Transverse colon (tissue), 4 donors: ENCODE measurements at regions not wholly inside any gene's neighbourhood (a gene's known extent, or its start where the extent isn't known, plus 50 kb on each side); places are given as distances from the start of the nearest gene placed in this dataset.
"Not testable (repeated sequence)": the region's sequence is repeated elsewhere in the genome, so short reads cannot be mapped to it uniquely, and the experiment has no call there.

Source experiments
- DNase-seq: peaks from one replicate; pipeline ENCODE4 v3.0.0-alpha.2; 2019
- H3K27ac ChIP-seq, 4 donors: fragments of 200-600 bp; sonication (generic); 2 replicates each; pipeline ENCODE4 v1.5.1; 2016 to 2018; ENCODE audit warnings: inconsistent platforms in 4 of 4
- H3K27me3 ChIP-seq: fragments of 200-600 bp; sonication (generic); 2 replicates; pipeline ENCODE4 v1.5.1; 2017; ENCODE audit warnings: inconsistent platforms
- H3K36me3 ChIP-seq, 4 donors: fragments of 200-600 bp; sonication (generic); 2 replicates each; pipeline ENCODE4 v1.5.1; 2017 to 2019; ENCODE audit warnings: inconsistent platforms in 4 of 4
- H3K4me1 ChIP-seq, 4 donors: fragments of 200-600 bp; sonication (generic); 2 replicates each; pipeline ENCODE4 v1.5.1; 2017 to 2020; ENCODE audit warnings: inconsistent platforms in 4 of 4
- H3K4me3 ChIP-seq, 4 donors: fragments of 200-600 bp; sonication (generic); 1 replicate in 1 of 4; 2 replicates in 3 of 4; pipeline versions ENCODE4 v1.5.1 to v1.6.1; 2017 to 2019; ENCODE audit warnings: inconsistent platforms in 4 of 4
- H3K9me3 ChIP-seq, 2 donors: fragments of 200-600 bp; sonication (generic); 2 replicates each; pipeline ENCODE4 v1.5.1; 2017 to 2019; ENCODE audit warnings: inconsistent platforms in 2 of 2
- EP300 ChIP-seq: sonication (generic); formaldehyde crosslinking; IDR thresholded peaks from one replicate; pipeline ENCODE4 v1.6.1; 2017; ENCODE audit warnings: antibody characterized with exemption, low read depth
- POLR2A ChIP-seq: fragments of 450-650 bp; IDR thresholded peaks from one replicate; pipeline ENCODE4 v1.6.1; 2016; ENCODE audit warnings: antibody characterized with exemption, mild to moderate bottlenecking, moderate library complexity
- POLR2AphosphoS5 ChIP-seq, 3 donors: sonication (generic); formaldehyde crosslinking; IDR thresholded peaks; one replicate each; pipeline ENCODE4 v1.6.1; 2016; ENCODE audit warnings: antibody characterized with exemption in 3 of 3
- WGBS, 2 donors: methylation state at CpG; one replicate each; pipeline ENCODE4 v1.1.5; 2018; ENCODE audit warnings: low coverage in 1 of 2; 5-methylcytosine and 5-hydroxymethylcytosine counted together
- in situ Hi-C, 4 donors: fragments of 200-750 bp; cut with MboI; loops; one replicate each; pipeline versions ENCODE4 v1.15.0 to v1.15.1; 2017; ENCODE audit warnings: low sequenced_read_pairs in 3 of 4, low pct_ligation_motif_present in 1 of 4, low pct_unique_long_range_greater_than_20kb in 1 of 4
- intact Hi-C: fragments of 100-400 bp; cut with DNase I; formaldehyde crosslinking; loops from one replicate; pipeline ENCODE4 v1.15.1; 2023; ENCODE audit warnings: low total_unique reads
- TF ChIP-seq, protein P1 (sequence below), 5 experiments: fragments of 200-600 bp in 3 of 5; fragments of 450-650 bp in 2 of 5; sonication (generic) in 3 of 5; IDR thresholded peaks; 1 replicate in 2 of 5; 2 replicates in 3 of 5; pipeline ENCODE4 v1.5.1; 2016 to 2017; ENCODE audit warnings: antibody characterized with exemption in 5 of 5, inconsistent platforms in 3 of 5, mild to moderate bottlenecking in 2 of 5, moderate library complexity in 1 of 5

DNA sequence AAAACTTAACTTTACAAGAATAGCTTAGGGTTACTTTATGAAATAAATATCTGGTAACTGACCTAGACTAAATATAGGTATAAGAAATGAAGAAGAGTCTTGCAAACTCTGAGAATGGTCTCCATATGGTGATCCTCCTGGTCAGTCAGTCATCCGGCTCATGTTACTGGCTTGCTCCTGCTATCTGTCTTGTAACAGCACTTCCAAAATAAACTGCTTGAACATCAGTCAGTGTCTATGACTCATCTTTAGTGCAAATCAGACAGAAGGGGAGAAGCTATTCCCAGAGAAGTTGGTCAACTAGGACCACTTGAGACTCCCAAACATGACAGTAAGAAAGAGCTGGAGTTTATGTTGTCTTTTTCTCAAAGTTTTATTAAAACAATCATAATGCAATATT lies 1550.9 kb downstream of the PCDH9 start:
- H3K4me1 ChIP-seq: no peaks in the 10 kb centered on the region
- H3K9me3 ChIP-seq: no peaks in the 10 kb centered on the region
- intact Hi-C loops (no loop called here), in situ Hi-C loops (no loop called here)
- H3K27ac ChIP-seq: no peak overlapping the region
- H3K4me3 ChIP-seq: no peak overlapping the region
- DNase-seq: no peak
- H3K36me3 ChIP-seq: no peaks in the 10 kb centered on the region
- 67% methylated on average over 1 of the region's 1 CpG for WGBS, 2 donors
- TF ChIP-seq EP300 (no peak), POLR2A (no peak), POLR2AphosphoS5 (IDR thresholded peaks at IDR 0.05) (no peak)
- TF ChIP-seq, protein P1, sequence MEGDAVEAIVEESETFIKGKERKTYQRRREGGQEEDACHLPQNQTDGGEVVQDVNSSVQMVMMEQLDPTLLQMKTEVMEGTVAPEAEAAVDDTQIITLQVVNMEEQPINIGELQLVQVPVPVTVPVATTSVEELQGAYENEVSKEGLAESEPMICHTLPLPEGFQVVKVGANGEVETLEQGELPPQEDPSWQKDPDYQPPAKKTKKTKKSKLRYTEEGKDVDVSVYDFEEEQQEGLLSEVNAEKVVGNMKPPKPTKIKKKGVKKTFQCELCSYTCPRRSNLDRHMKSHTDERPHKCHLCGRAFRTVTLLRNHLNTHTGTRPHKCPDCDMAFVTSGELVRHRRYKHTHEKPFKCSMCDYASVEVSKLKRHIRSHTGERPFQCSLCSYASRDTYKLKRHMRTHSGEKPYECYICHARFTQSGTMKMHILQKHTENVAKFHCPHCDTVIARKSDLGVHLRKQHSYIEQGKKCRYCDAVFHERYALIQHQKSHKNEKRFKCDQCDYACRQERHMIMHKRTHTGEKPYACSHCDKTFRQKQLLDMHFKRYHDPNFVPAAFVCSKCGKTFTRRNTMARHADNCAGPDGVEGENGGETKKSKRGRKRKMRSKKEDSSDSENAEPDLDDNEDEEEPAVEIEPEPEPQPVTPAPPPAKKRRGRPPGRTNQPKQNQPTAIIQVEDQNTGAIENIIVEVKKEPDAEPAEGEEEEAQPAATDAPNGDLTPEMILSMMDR (IDR thresholded peaks at IDR 0.05): no peak
- H3K27me3 ChIP-seq: no peaks in the 10 kb centered on the region

DNA sequence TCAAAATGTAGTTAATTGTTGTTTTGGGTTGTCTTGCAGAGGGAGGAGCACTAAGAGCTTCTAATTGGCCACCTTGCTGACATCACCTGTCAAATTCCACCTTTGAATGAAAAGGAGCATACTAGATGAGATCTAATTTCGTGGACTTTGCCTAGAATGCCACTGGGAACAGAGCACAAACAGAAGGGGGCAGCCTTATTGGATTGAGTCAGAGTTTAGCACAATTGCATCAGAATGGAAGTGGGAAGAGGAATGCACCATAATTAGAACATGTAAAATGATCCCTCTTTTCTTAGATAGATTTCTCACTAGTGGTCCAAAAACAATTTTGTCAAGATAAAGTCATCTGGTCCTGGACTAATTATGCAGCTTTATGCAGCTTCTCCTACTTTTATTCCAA lies 1552.2 kb downstream of the PCDH9 start:
- no peaks in the 10 kb centered on the region for H3K36me3 ChIP-seq
- intact Hi-C loops: no loop called here
- H3K4me3 ChIP-seq: no peak overlapping the region
- H3K27me3 ChIP-seq: no peaks in the 10 kb centered on the region
- H3K27ac ChIP-seq: no peak overlapping the region
- no peaks in the 10 kb centered on the region for H3K4me1 ChIP-seq
- in situ Hi-C loops: no loop called here
- peaks cover 0 to 2% of the 10 kb centered on the region in 2 donors for H3K9me3 ChIP-seq
- TF ChIP-seq EP300 (no peak), POLR2A (no peak), POLR2AphosphoS5 (IDR thresholded peaks at IDR 0.05) (no peak)
- TF ChIP-seq, protein P1 (IDR thresholded peaks at IDR 0.05): no peak
- DNase-seq: no peak
- WGBS, 2 donors: 40 to 48% methylated on average over 1 of the region's 1 CpG

DNA sequence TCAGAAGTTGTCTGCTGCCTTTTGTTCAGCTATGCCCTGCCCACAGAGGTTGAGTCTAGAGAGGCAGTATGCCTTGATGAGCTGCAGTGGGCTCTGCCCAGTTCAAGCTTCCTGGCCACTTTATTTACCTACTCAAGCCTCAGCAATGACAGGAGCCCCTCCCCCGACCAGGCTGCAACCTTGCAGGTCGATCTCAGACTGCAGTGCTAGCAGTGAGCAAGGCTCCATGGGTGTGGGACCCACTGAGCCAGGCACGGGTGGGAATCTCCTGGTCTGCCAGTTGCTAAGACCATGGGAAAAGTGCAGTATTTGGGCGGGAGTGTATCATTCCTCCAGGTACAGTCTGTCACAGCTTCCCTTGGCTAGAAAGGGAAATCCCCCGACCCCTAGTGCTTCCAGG lies 1554.8 kb downstream of the PCDH9 start:
- H3K27me3 ChIP-seq, intact Hi-C loops, DNase-seq, in situ Hi-C loops, H3K4me3 ChIP-seq, H3K4me1 ChIP-seq, H3K27ac ChIP-seq, H3K9me3 ChIP-seq, H3K36me3 ChIP-seq: not testable (repeated sequence)
- 55 to 75% methylated on average over 2 to 5 of the region's 5 CpGs for WGBS, 2 donors

DNA sequence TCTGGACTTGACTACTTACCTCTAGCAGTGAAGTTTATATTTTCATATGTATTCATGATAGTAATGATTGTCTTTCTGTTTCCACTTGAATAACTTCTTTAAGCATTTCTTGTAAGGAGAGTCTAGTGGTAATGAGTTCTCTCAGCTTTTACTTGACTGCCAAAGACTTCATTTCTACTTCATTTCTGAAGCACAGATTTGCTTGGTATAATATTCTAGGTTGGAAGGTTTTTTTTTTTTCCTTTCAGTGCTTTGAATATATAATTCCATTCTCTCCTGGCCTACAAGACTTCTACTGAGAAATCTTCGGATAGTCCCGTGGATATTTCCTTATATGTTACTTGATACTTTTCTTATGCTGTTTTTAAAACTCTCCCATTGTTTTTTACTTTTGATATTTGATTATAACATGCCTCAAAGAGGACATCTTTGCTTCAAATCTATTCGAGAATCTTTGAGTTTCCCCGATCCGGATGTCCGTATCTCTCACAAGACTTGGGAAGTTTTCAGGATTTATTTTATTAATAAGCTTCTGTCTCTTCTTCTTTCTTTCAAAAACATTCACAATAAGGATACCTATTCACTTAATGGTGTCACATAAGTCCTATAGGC lies 1560.0 kb downstream of the PCDH9 start:
- peaks cover 0 to 11% of the 10 kb centered on the region in 2 donors for H3K9me3 ChIP-seq
- in situ Hi-C loops (loop anchor here in 1 of 4 donors (25.0 kb wide), 1 partner anchor 1567 kb away; the partner anchor contains the start of gene PCDH9), intact Hi-C loops (no loop called here)
- no peak for DNase-seq
- H3K4me3 ChIP-seq: no peak overlapping the region
- H3K4me1 ChIP-seq: no peaks in the 10 kb centered on the region
- 94 to 95% methylated on average over 6 of the region's 6 CpGs for WGBS, 2 donors
- peaks cover 0 to 3% (median 0%) of the 10 kb centered on the region in 4 donors for H3K36me3 ChIP-seq
- H3K27me3 ChIP-seq: no peaks in the 10 kb centered on the region
- TF ChIP-seq POLR2AphosphoS5 (IDR thresholded peaks at IDR 0.05): no peak
- TF ChIP-seq POLR2A: no peak
- TF ChIP-seq, protein P1 (IDR thresholded peaks at IDR 0.05): no peak
- TF ChIP-seq EP300: no peak
- no peak overlapping the region for H3K27ac ChIP-seq

DNA sequence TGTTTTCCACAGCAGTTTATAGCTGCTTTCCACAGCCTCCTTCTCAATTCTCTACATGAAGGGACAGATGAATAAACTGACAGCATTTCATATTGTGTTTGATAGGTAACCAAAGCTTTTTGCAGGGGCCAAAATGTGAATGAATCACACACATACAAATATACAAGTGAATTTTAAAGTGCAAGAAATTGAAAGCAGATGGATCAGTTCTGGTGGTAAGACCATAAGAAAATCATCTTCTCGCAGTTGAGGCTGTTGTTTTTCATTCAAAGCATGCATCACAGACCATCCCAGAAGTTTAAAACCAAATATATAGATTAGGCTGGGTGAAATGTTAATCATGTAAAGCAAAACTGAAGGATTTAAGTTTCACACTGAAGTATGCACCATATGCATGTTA lies 1569.4 kb downstream of the PCDH9 start:
- H3K9me3 ChIP-seq: no peaks in the 10 kb centered on the region
- 64 to 80% methylated on average over 1 of the region's 1 CpG for WGBS, 2 donors
- in situ Hi-C loops: loop anchor here in 1 of 4 donors (25.0 kb wide), 1 partner anchor 1577 kb away; the partner anchor contains the start of gene PCDH9
- no peaks in the 10 kb centered on the region for H3K4me1 ChIP-seq
- no peak for DNase-seq
- no peak for TF ChIP-seq EP300
- TF ChIP-seq POLR2A: no peak
- TF ChIP-seq POLR2AphosphoS5 (IDR thresholded peaks at IDR 0.05): no peak
- TF ChIP-seq, protein P1 (IDR thresholded peaks at IDR 0.05): no peak
- H3K27me3 ChIP-seq: no peaks in the 10 kb centered on the region
- H3K4me3 ChIP-seq: no peak overlapping the region
- intact Hi-C loops: no loop called here
- no peak overlapping the region for H3K27ac ChIP-seq
- H3K36me3 ChIP-seq: no peaks in the 10 kb centered on the region
